ENCODE measurements at regions not wholly inside any gene's neighbourhood (a gene's known extent, or its start where the extent isn't known, plus 50 kb on each side); places are given as distances from the start of the nearest gene placed in this dataset.

DNA sequence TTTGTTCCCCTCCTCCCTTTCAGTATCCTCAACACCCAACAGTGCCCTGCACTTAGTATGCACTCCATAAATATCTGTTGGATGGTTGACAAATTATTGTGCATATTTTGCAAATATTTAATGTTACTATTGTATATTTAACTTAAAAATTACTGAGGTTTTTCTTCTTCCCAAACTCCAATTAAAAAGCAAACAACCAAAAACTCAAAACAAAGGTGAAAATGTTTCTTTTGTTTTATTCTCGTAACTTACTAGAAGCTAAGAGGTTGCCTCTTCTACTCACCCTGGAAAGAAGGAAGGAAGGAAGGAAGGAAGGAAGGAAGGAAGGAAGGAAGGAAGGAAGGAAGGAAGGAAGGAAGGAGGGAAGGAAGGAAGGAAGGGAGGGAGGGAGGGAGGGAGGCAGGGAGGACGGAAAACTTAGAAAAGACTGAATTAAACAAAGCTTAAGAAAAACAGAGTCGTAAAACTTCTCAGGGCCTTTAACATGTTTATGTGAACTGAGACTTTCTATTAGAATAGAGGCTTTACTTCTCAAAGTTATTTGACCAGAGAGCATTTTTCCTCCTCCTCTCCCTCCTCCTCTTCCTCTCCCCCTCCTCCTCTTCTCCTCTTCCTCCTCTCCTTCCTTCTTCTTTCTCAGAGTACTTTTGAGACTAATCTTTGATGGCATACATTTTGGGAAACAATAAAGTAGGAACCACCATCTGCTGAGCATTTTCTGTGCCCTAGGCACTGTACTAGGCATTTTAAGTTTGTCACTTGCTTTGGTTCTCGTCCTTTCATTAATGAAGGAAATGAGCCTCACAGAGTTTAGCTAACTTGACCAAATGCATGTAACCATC is 396.6 kb upstream of the WWC1 start (continued):
- TF ChIP-seq JAZF1 (CRISPR knock-in tag; IDR thresholded peaks at IDR 0.05): no peak

DNA sequence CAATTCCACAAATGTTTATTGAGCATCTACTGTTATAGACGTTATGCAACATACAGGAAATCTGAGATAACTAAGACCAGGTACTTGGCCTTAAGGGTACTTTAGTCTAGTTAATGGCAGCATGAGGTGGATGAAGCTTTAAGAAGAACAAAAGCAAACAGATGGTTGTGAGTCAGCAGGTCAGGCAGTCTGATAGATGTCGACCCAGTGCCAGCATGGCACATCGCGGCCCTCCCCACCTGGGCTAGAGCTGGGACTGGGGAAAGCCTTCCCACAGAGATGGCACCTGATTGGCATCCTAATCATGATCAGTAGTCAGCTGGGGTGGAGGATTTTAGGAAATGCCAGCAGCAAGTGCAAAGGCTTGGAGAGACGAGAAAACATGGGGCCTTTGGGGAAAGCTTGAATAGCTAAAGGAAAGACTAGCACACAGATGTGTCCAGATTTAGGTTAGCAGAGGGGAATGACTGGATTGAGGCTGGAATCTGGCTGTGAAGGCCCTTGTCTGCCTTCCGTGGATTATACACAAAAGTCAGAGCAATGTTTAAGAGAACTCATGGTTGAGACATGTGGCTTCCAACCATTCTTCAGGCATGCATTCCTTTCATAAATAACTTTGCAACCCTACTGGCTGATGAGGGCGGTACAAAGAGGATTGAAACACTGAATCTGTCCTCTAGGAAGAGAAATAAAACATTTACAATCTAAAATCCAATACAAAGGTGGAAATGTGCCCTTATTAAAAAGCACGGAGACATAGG is 395.4 kb upstream of the WWC1 start:
- Mint-ChIP-seq H3K27ac (no peak overlapping the region), H3K36me3 (no peaks in the 10 kb centered on the region), H3K4me3 (no peak overlapping the region), H3K9me3 (no peaks in the 10 kb centered on the region), H3K4me1 (peaks cover 53% of the 10 kb centered on the region), H3K27me3 (ENCODE audit: low read depth) (peaks cover 4% of the 10 kb centered on the region)
- CTCF ChIA-PET: interaction anchor here (2.1 kb wide), 1 partner anchor 151 kb away, joined by 6 read pairs; no protein-coding TSS in a partner anchor
- POLR2A ChIA-PET: no interaction called here
- DNase-seq (ENCODE audit: low spot score): no peak
- no peak for ATAC-seq
- TF ChIP-seq MYBL2 (CRISPR knock-in tag; IDR thresholded peaks at IDR 0.05): no peak
- TF ChIP-seq FOXJ3 (CRISPR knock-in tag; IDR thresholded peaks at IDR 0.05; ENCODE audit: borderline replicate concordance): no peak
- no peak for TF ChIP-seq GRHL2 (CRISPR knock-in tag; IDR thresholded peaks at IDR 0.05; ENCODE audit: insufficient replicate concordance, severe bottlenecking)
- TF ChIP-seq ZSCAN18 (CRISPR knock-in tag; IDR thresholded peaks at IDR 0.05): no peak
- TF ChIP-seq TCF7 (CRISPR knock-in tag; IDR thresholded peaks at IDR 0.05; ENCODE audit: low read depth): no peak
- no peak for TF ChIP-seq FOXP1 (CRISPR knock-in tag; IDR thresholded peaks at IDR 0.05; ENCODE audit: borderline replicate concordance)
- no peak for TF ChIP-seq TP53 (CRISPR knock-in tag; IDR thresholded peaks at IDR 0.05)

- CTCF ChIA-PET: interaction anchor here (2.1 to 2.3 kb wide), 2 partner anchors 8 to 151 kb away, joined by 6 to 13 read pairs; no protein-coding TSS in a partner anchor
- Mint-ChIP-seq H3K9me3 (no peaks in the 10 kb centered on the region), H3K27me3 (ENCODE audit: low read depth) (peaks cover 4% of the 10 kb centered on the region), H3K36me3 (no peaks in the 10 kb centered on the region), H3K4me3 (no peak overlapping the region), H3K4me1 (peaks cover 54% of the 10 kb centered on the region), H3K27ac (no peak overlapping the region)
- POLR2A ChIA-PET: no interaction called here
- DNase-seq (ENCODE audit: low spot score) (no peak), ATAC-seq (no peak)
- TF ChIP-seq NFYB (CRISPR knock-in tag; conservative IDR thresholded peaks at IDR 0.05; ENCODE audit: low read depth): no peak
- TF ChIP-seq, protein P1, sequence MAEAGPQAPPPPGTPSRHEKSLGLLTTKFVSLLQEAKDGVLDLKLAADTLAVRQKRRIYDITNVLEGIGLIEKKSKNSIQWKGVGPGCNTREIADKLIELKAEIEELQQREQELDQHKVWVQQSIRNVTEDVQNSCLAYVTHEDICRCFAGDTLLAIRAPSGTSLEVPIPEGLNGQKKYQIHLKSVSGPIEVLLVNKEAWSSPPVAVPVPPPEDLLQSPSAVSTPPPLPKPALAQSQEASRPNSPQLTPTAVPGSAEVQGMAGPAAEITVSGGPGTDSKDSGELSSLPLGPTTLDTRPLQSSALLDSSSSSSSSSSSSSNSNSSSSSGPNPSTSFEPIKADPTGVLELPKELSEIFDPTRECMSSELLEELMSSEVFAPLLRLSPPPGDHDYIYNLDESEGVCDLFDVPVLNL (CRISPR knock-in tag; IDR thresholded peaks at IDR 0.05; ENCODE audit: borderline replicate concordance, low read depth): no peak
- TF ChIP-seq ZNF512 (CRISPR knock-in tag; IDR thresholded peaks at IDR 0.05; ENCODE audit: borderline replicate concordance): no peak
- no peak for TF ChIP-seq GRHL2 (CRISPR knock-in tag; IDR thresholded peaks at IDR 0.05; ENCODE audit: insufficient replicate concordance, severe bottlenecking)
- TF ChIP-seq NR1H2 (CRISPR knock-in tag; IDR thresholded peaks at IDR 0.05): no peak
- TF ChIP-seq PREB (CRISPR knock-in tag; IDR thresholded peaks at IDR 0.05; ENCODE audit: borderline replicate concordance): no peak
- no peak for TF ChIP-seq ZBTB21 (CRISPR knock-in tag; IDR thresholded peaks at IDR 0.05; ENCODE audit: borderline replicate concordance)
Measured at GRCh38 chr5:167896814-167897213, 394.6 kb upstream of the WWC1 start.
